IPS-NIHi7 (cell line): ENCODE measurements at regions not wholly inside any gene's neighbourhood (a gene's known extent, or its start where the extent isn't known, plus 50 kb on each side); places are given as distances from the start of the nearest gene placed in this dataset.
"Not testable (repeated sequence)": the region's sequence is repeated elsewhere in the genome, so short reads cannot be mapped to it uniquely, and the experiment has no call there.

Experiments
- DNase-seq: peaks from one replicate; pipeline ENCODE4 v3.0.0; 2012; ENCODE audit warnings: mixed read lengths; ENCODE audit errors: extremely low spot score

GRCh38 chr6:112459758-112460304 is 112.7 kb downstream of the RFPL4B start:
- DNase-seq, result no peak

GRCh38 chr6:112464901-112465665 is 118.0 kb downstream of the RFPL4B start:
- DNase-seq, result no peak

GRCh38 chr6:112466373-112467151 is 119.4 kb downstream of the RFPL4B start:
- DNase-seq, result no peak

- DNase-seq, result no peak
Measured at GRCh38 chr6:112468359-112468758, 121.2 kb downstream of the RFPL4B start.

GRCh38 chr6:112469306-112469705 is 122.2 kb downstream of the RFPL4B start:
- no peak for DNase-seq

- DNase-seq, result no peak
Measured at GRCh38 chr6:112470376-112470775, 123.2 kb downstream of the RFPL4B start.

GRCh38 chr6:112470950-112471349 is 123.8 kb downstream of the RFPL4B start:
- DNase-seq, result no peak

GRCh38 chr6:112475083-112475482 is 128.0 kb downstream of the RFPL4B start:
- DNase-seq, result no peak

GRCh38 chr6:112477125-112477524 is 130.0 kb downstream of the RFPL4B start:
- DNase-seq, result no peak

- DNase-seq, result no peak
Measured at GRCh38 chr6:112478036-112478435, 130.9 kb downstream of the RFPL4B start.

GRCh38 chr6:112479975-112480374 is 132.8 kb downstream of the RFPL4B start:
- not testable (repeated sequence) for DNase-seq

- no peak for DNase-seq
Measured at GRCh38 chr6:112480553-112480952, 133.4 kb downstream of the RFPL4B start.

GRCh38 chr6:112481211-112481610 is 134.1 kb downstream of the RFPL4B start:
- DNase-seq, result no peak

- DNase-seq, result no peak
Measured at GRCh38 chr6:112482373-112482772, 135.2 kb downstream of the RFPL4B start.

- no peak for DNase-seq
Measured at GRCh38 chr6:112485120-112485826, 138.1 kb downstream of the RFPL4B start.

GRCh38 chr6:112485827-112486212 is 138.7 kb downstream of the RFPL4B start:
- DNase-seq, result no peak

GRCh38 chr6:112486454-112486853 is 139.3 kb downstream of the RFPL4B start:
- no peak for DNase-seq

GRCh38 chr6:112488238-112488637 is 141.1 kb downstream of the RFPL4B start:
- no peak for DNase-seq

GRCh38 chr6:112501705-112502104 is 154.6 kb downstream of the RFPL4B start:
- no peak for DNase-seq

GRCh38 chr6:112502351-112503090 is 155.4 kb downstream of the RFPL4B start:
- DNase-seq, result no peak

GRCh38 chr6:112503091-112503596 is 156.0 kb downstream of the RFPL4B start:
- peak; percentile 12 for DNase-seq
